ENCODE measurements at regions not wholly inside any gene's neighbourhood (a gene's known extent, or its start where the extent isn't known, plus 50 kb on each side); places are given as distances from the start of the nearest gene placed in this dataset.
A peak's percentile ranks its signal among the peaks of the same experiment; 100 is the strongest.

- H3K27ac Mint-ChIP-seq = peak overlapping the region; percentile 3 to 89 (median 52)
- no peak for ATAC-seq (ENCODE audit: low read depth in 2 of 2)
- no peaks in the 10 kb centered on the region for H3K36me3 Mint-ChIP-seq
- H3K9me3 Mint-ChIP-seq = peaks cover 0 to 2% (median 0%) of the 10 kb centered on the region in 7 donors
- H3K4me1 Mint-ChIP-seq = peaks cover 7 to 23% (median 22%) of the 10 kb centered on the region in 3 donors
- DNase-seq = no peak
- no peak overlapping the region for H3K4me3 Mint-ChIP-seq
- H3K27me3 Mint-ChIP-seq = peaks cover 5 to 19% (median 17%) of the 10 kb centered on the region in 3 donors
Observed at GRCh38 chr6:154605882-154606370, 95.4 kb upstream of the CNKSR3 start.

- peak overlapping the region in 1 of 8 donors; percentile 67 for H3K4me3 Mint-ChIP-seq
- H3K27me3 Mint-ChIP-seq = peaks cover 5 to 19% (median 17%) of the 10 kb centered on the region in 3 donors
Observed at GRCh38 chr6:154606457-154606856, 96.0 kb upstream of the CNKSR3 start.

DNA sequence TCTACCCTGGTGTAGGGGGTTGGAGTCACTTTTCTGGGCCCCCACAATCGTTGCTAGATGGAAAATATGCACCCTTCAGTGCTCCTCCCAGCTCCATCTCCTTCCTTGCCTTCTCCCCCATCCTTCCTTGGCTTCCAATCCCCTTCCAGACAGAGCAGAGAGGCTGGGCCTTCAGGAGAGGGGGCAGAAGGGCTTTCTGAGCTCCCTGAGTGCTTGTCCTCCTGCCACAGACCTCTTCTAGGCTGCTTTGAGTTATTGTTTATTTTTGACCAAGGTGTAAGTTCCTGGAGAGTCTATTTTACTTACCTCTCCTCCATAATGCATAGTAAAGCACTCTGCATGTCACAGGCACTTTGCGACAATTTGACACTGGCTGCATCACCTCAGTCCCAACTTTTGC is 96.4 kb upstream of the CNKSR3 start:
- peaks cover 5 to 19% (median 17%) of the 10 kb centered on the region in 3 donors for H3K27me3 Mint-ChIP-seq
- H3K36me3 Mint-ChIP-seq = no peaks in the 10 kb centered on the region
- H3K27ac Mint-ChIP-seq = peak overlapping the region in 4 of 6 donors; percentile 46 to 81 (median 70)
- peaks cover 0 to 2% (median 0%) of the 10 kb centered on the region in 7 donors for H3K9me3 Mint-ChIP-seq
- H3K4me3 Mint-ChIP-seq = peak overlapping the region in 1 of 8 donors; percentile 67
- no peak for DNase-seq
- peaks cover 7 to 23% (median 22%) of the 10 kb centered on the region in 3 donors for H3K4me1 Mint-ChIP-seq
- no peak for ATAC-seq (ENCODE audit: low read depth in 2 of 2)

More at GRCh38 chr6:154606457-154606856, 96.0 kb upstream of the CNKSR3 start:
- Mint-ChIP-seq H3K4me1 (peaks cover 7 to 23% (median 22%) of the 10 kb centered on the region in 3 donors), H3K27ac (peak overlapping the region; percentile 39 to 89 (median 70)), H3K9me3 (peaks cover 0 to 2% (median 0%) of the 10 kb centered on the region in 7 donors), H3K36me3 (no peaks in the 10 kb centered on the region)
- DNase-seq (peak; percentile 39), ATAC-seq (ENCODE audit: low read depth in 2 of 2) (peak; percentile 86 to 92)

GRCh38 chr6:154611241-154611640 is 100.8 kb upstream of the CNKSR3 start:
- Mint-ChIP-seq H3K27me3 (peaks cover 4 to 18% (median 9%) of the 10 kb centered on the region in 3 donors), H3K9me3 (peaks cover 0 to 2% (median 0%) of the 10 kb centered on the region in 7 donors), H3K4me1 (peaks cover 7 to 9% (median 9%) of the 10 kb centered on the region in 3 donors), H3K27ac (no peak overlapping the region), H3K4me3 (no peak overlapping the region), H3K36me3 (no peaks in the 10 kb centered on the region)
- no peak for ATAC-seq (ENCODE audit: low read depth in 2 of 2)
- no peak for DNase-seq

GRCh38 chr6:154611847-154612246 is 101.4 kb upstream of the CNKSR3 start:
- DNase-seq = no peak
- peaks cover 3 to 12% (median 4%) of the 10 kb centered on the region in 3 donors for H3K27me3 Mint-ChIP-seq
- no peak for ATAC-seq (ENCODE audit: low read depth in 2 of 2)
- H3K4me1 Mint-ChIP-seq = peaks cover 1 to 3% (median 3%) of the 10 kb centered on the region in 3 donors
- H3K27ac Mint-ChIP-seq = no peak overlapping the region
- no peaks in the 10 kb centered on the region for H3K36me3 Mint-ChIP-seq
- peaks cover 0 to 2% (median 0%) of the 10 kb centered on the region in 7 donors for H3K9me3 Mint-ChIP-seq
- no peak overlapping the region for H3K4me3 Mint-ChIP-seq

- DNase-seq (no peak), ATAC-seq (ENCODE audit: low read depth in 2 of 2) (no peak)
- no peak overlapping the region for H3K4me3 Mint-ChIP-seq
- H3K9me3 Mint-ChIP-seq = no peaks in the 10 kb centered on the region
- no peaks in the 10 kb centered on the region for H3K4me1 Mint-ChIP-seq
- H3K27ac Mint-ChIP-seq = no peak overlapping the region
- H3K27me3 Mint-ChIP-seq = peaks cover 0 to 8% (median 4%) of the 10 kb centered on the region in 3 donors
- H3K36me3 Mint-ChIP-seq = no peaks in the 10 kb centered on the region
Observed at GRCh38 chr6:154613137-154613676, 102.7 kb upstream of the CNKSR3 start.

DNA sequence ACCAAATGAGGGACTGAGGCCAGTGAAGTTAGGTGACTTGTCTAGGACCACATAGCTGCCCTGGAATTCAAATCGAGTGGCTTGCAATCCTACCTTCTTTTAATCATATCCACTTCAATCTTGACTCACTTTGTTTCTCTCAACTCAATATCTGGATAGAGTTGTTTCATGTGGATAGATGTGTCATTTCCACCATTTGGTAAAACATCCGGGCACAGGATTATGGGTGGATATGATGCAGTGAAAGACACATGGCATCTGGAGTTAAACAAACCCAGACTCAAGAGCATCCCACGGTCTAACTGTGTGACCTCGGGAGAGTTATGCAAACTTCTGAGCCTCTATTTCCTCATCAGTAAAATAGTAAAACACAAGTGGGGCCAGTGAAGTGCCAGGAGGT is 103.6 kb upstream of the CNKSR3 start:
- no peak overlapping the region for H3K4me3 Mint-ChIP-seq
- H3K27me3 Mint-ChIP-seq = peaks cover 0 to 9% (median 4%) of the 10 kb centered on the region in 3 donors
- no peak for DNase-seq
- H3K4me1 Mint-ChIP-seq = no peaks in the 10 kb centered on the region
- H3K9me3 Mint-ChIP-seq = no peaks in the 10 kb centered on the region
- no peak overlapping the region for H3K27ac Mint-ChIP-seq
- ATAC-seq (ENCODE audit: low read depth in 2 of 2) = no peak
- H3K36me3 Mint-ChIP-seq = no peaks in the 10 kb centered on the region

GRCh38 chr6:154614641-154615040 is 104.2 kb upstream of the CNKSR3 start:
- H3K36me3 Mint-ChIP-seq = no peaks in the 10 kb centered on the region
- ATAC-seq (ENCODE audit: low read depth in 2 of 2) = no peak
- H3K27ac Mint-ChIP-seq = no peak overlapping the region
- no peaks in the 10 kb centered on the region for H3K4me1 Mint-ChIP-seq
- peaks cover 4 to 14% (median 5%) of the 10 kb centered on the region in 3 donors for H3K27me3 Mint-ChIP-seq
- DNase-seq = no peak
- H3K9me3 Mint-ChIP-seq = no peaks in the 10 kb centered on the region
- H3K4me3 Mint-ChIP-seq = no peak overlapping the region

- ATAC-seq (ENCODE audit: low read depth in 2 of 2) (no peak), DNase-seq (no peak)
- Mint-ChIP-seq H3K36me3 (no peaks in the 10 kb centered on the region), H3K4me3 (no peak overlapping the region), H3K9me3 (no peaks in the 10 kb centered on the region), H3K4me1 (no peaks in the 10 kb centered on the region), H3K27ac (no peak overlapping the region), H3K27me3 (peaks cover 4 to 17% (median 8%) of the 10 kb centered on the region in 3 donors)
Observed at GRCh38 chr6:154615483-154616025, 105.1 kb upstream of the CNKSR3 start.

- H3K4me1 Mint-ChIP-seq = no peaks in the 10 kb centered on the region
- no peaks in the 10 kb centered on the region for H3K9me3 Mint-ChIP-seq
- no peak overlapping the region for H3K27ac Mint-ChIP-seq
- no peaks in the 10 kb centered on the region for H3K36me3 Mint-ChIP-seq
- H3K4me3 Mint-ChIP-seq = no peak overlapping the region
- peaks cover 4 to 17% (median 8%) of the 10 kb centered on the region in 3 donors for H3K27me3 Mint-ChIP-seq
- no peak for DNase-seq
- no peak for ATAC-seq (ENCODE audit: low read depth in 2 of 2)
Observed at GRCh38 chr6:154617175-154617574, 106.7 kb upstream of the CNKSR3 start.

DNA sequence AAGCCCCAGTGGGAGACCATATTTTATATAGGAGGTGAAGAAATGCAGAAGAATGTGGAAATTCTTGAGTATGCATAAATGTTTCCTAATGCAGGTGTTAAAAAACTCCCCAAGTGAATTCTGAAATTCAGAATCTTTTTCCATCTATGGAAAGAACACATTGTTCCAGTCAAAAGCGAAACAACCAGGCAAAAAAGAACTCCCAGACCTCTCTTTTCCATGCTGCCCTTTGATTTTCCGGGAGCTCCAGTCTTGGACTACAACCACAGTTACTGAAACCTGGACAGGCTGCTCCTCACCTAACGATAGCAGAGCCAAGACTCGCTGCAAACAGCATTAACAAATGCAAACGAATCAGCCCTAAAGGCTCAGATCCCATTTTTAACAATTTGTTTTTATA is 108.7 kb upstream of the CNKSR3 start:
- H3K4me3 Mint-ChIP-seq = no peak overlapping the region
- no peak for ATAC-seq (ENCODE audit: low read depth in 2 of 2)
- no peaks in the 10 kb centered on the region for H3K36me3 Mint-ChIP-seq
- H3K4me1 Mint-ChIP-seq = no peaks in the 10 kb centered on the region
- no peak for DNase-seq
- peaks cover 2 to 14% (median 5%) of the 10 kb centered on the region in 7 donors for H3K9me3 Mint-ChIP-seq
- H3K27ac Mint-ChIP-seq = no peak overlapping the region
- H3K27me3 Mint-ChIP-seq = peaks cover 4 to 9% (median 8%) of the 10 kb centered on the region in 3 donors

- H3K27ac Mint-ChIP-seq = no peak overlapping the region
- ATAC-seq (ENCODE audit: low read depth in 2 of 2) (no peak), DNase-seq (no peak)
- H3K4me1 Mint-ChIP-seq = no peaks in the 10 kb centered on the region
- peaks cover 3 to 32% (median 15%) of the 10 kb centered on the region in 7 donors for H3K9me3 Mint-ChIP-seq
- H3K27me3 Mint-ChIP-seq = peaks cover 4 to 9% (median 8%) of the 10 kb centered on the region in 3 donors
- H3K36me3 Mint-ChIP-seq = no peaks in the 10 kb centered on the region
- no peak overlapping the region for H3K4me3 Mint-ChIP-seq
Observed at GRCh38 chr6:154621686-154622085, 111.2 kb upstream of the CNKSR3 start.

GRCh38 chr6:154622618-154623336 is 110.4 kb upstream of the SCAF8 start:
- DNase-seq (no peak), ATAC-seq (ENCODE audit: low read depth in 2 of 2) (no peak)
- Mint-ChIP-seq H3K9me3 (peaks cover 3 to 32% (median 15%) of the 10 kb centered on the region in 7 donors), H3K27ac (no peak overlapping the region), H3K4me1 (no peaks in the 10 kb centered on the region), H3K36me3 (no peaks in the 10 kb centered on the region), H3K4me3 (no peak overlapping the region), H3K27me3 (peaks cover 4 to 9% (median 8%) of the 10 kb centered on the region in 3 donors)
